OCI-LY1 (cell line): ENCODE measurements at regions not wholly inside any gene's neighbourhood (a gene's known extent, or its start where the extent isn't known, plus 50 kb on each side); places are given as distances from the start of the nearest gene placed in this dataset.

ENCODE experiments used
- CTCF ChIP-seq: fragments of 200-600 bp; sonication (generic), shearing (Covaris generic); IDR thresholded peaks from 2 replicates; pipeline ENCODE4 v1.5.1; 2017; ENCODE audit warnings: mild to moderate bottlenecking, antibody characterized with exemption, low read length, moderate library complexity, mixed read lengths
- EZH2 ChIP-seq: fragments of 200-600 bp; sonication (generic), shearing (Covaris generic); IDR thresholded peaks from 2 replicates; pipeline ENCODE4 v1.8.0; 2017; ENCODE audit warnings: borderline replicate concordance, mixed run types, mild to moderate bottlenecking, antibody characterized with exemption, low read length, moderate library complexity, mixed read lengths

GRCh38 chr21:27584256-27584655 is 617.4 kb upstream of the ADAMTS5 start:
- TF ChIP-seq CTCF (no peak), EZH2 (no peak)
